ENCODE measurements at regions not wholly inside any gene's neighbourhood (a gene's known extent, or its start where the extent isn't known, plus 50 kb on each side); places are given as distances from the start of the nearest gene placed in this dataset.
"Not testable (repeated sequence)": the region's sequence is repeated elsewhere in the genome, so short reads cannot be mapped to it uniquely, and the experiment has no call there.

GRCh38 chr2:91558234-91558633 lies 2866.8 kb downstream of the RPIA start:
- H3K9ac ChIP-seq (ENCODE audit: low read depth in 1 of 3, low read length in 3 of 3); H3K36me3 ChIP-seq (ENCODE audit: control insufficient read depth in 3 of 3, insufficient read depth in 3 of 3, low read length in 3 of 3); H3K4me3 ChIP-seq (ENCODE audit: low read length in 3 of 3); H3K27ac ChIP-seq (ENCODE audit: low read depth, low read length); H3K4me1 ChIP-seq (ENCODE audit: control insufficient read depth in 3 of 3, insufficient read depth in 3 of 3, low read length in 3 of 3); H3K9me3 ChIP-seq (ENCODE audit: control insufficient read depth in 3 of 3, low read length in 3 of 3); H3K27me3 ChIP-seq (ENCODE audit: control insufficient read depth in 3 of 3, insufficient read depth in 3 of 3, low read length in 3 of 3): not testable (repeated sequence)

- not testable (repeated sequence) for H3K27me3 ChIP-seq (ENCODE audit: control insufficient read depth in 3 of 3, insufficient read depth in 3 of 3, low read length in 3 of 3); H3K4me1 ChIP-seq (ENCODE audit: control insufficient read depth in 3 of 3, insufficient read depth in 3 of 3, low read length in 3 of 3); H3K9ac ChIP-seq (ENCODE audit: low read depth in 1 of 3, low read length in 3 of 3); H3K4me3 ChIP-seq (ENCODE audit: low read length in 3 of 3); H3K36me3 ChIP-seq (ENCODE audit: control insufficient read depth in 3 of 3, insufficient read depth in 3 of 3, low read length in 3 of 3); H3K27ac ChIP-seq (ENCODE audit: low read depth, low read length); H3K9me3 ChIP-seq (ENCODE audit: control insufficient read depth in 3 of 3, low read length in 3 of 3)
These were observed 2867.8 kb downstream of the RPIA start for GRCh38 chr2:91559269-91559668.

GRCh38 chr2:91559886-91560614 lies 2868.6 kb downstream of the RPIA start:
- not testable (repeated sequence) for H3K36me3 ChIP-seq (ENCODE audit: control insufficient read depth in 3 of 3, insufficient read depth in 3 of 3, low read length in 3 of 3); H3K27me3 ChIP-seq (ENCODE audit: control insufficient read depth in 3 of 3, insufficient read depth in 3 of 3, low read length in 3 of 3); H3K4me1 ChIP-seq (ENCODE audit: control insufficient read depth in 3 of 3, insufficient read depth in 3 of 3, low read length in 3 of 3); H3K9ac ChIP-seq (ENCODE audit: low read depth in 1 of 3, low read length in 3 of 3); H3K27ac ChIP-seq (ENCODE audit: low read depth, low read length); H3K4me3 ChIP-seq (ENCODE audit: low read length in 3 of 3); H3K9me3 ChIP-seq (ENCODE audit: control insufficient read depth in 3 of 3, low read length in 3 of 3)

GRCh38 chr2:91562184-91562583 lies 2870.7 kb downstream of the RPIA start:
- not testable (repeated sequence) for H3K4me3 ChIP-seq (ENCODE audit: low read length in 3 of 3); H3K27ac ChIP-seq (ENCODE audit: low read depth, low read length); H3K36me3 ChIP-seq (ENCODE audit: control insufficient read depth in 3 of 3, insufficient read depth in 3 of 3, low read length in 3 of 3); H3K9ac ChIP-seq (ENCODE audit: low read depth in 1 of 3, low read length in 3 of 3); H3K27me3 ChIP-seq (ENCODE audit: control insufficient read depth in 3 of 3, insufficient read depth in 3 of 3, low read length in 3 of 3); H3K4me1 ChIP-seq (ENCODE audit: control insufficient read depth in 3 of 3, insufficient read depth in 3 of 3, low read length in 3 of 3); H3K9me3 ChIP-seq (ENCODE audit: control insufficient read depth in 3 of 3, low read length in 3 of 3)

GRCh38 chr2:91564700-91565099 lies 2873.2 kb downstream of the RPIA start:
- H3K9me3 ChIP-seq (ENCODE audit: control insufficient read depth in 3 of 3, low read length in 3 of 3); H3K27ac ChIP-seq (ENCODE audit: low read depth, low read length); H3K4me1 ChIP-seq (ENCODE audit: control insufficient read depth in 3 of 3, insufficient read depth in 3 of 3, low read length in 3 of 3); H3K36me3 ChIP-seq (ENCODE audit: control insufficient read depth in 3 of 3, insufficient read depth in 3 of 3, low read length in 3 of 3); H3K27me3 ChIP-seq (ENCODE audit: control insufficient read depth in 3 of 3, insufficient read depth in 3 of 3, low read length in 3 of 3); H3K4me3 ChIP-seq (ENCODE audit: low read length in 3 of 3); H3K9ac ChIP-seq (ENCODE audit: low read depth in 1 of 3, low read length in 3 of 3): not testable (repeated sequence)

- not testable (repeated sequence) for H3K4me3 ChIP-seq (ENCODE audit: low read length in 3 of 3); H3K9ac ChIP-seq (ENCODE audit: low read depth in 1 of 3, low read length in 3 of 3); H3K27ac ChIP-seq (ENCODE audit: low read depth, low read length); H3K9me3 ChIP-seq (ENCODE audit: control insufficient read depth in 3 of 3, low read length in 3 of 3); H3K36me3 ChIP-seq (ENCODE audit: control insufficient read depth in 3 of 3, insufficient read depth in 3 of 3, low read length in 3 of 3); H3K27me3 ChIP-seq (ENCODE audit: control insufficient read depth in 3 of 3, insufficient read depth in 3 of 3, low read length in 3 of 3); H3K4me1 ChIP-seq (ENCODE audit: control insufficient read depth in 3 of 3, insufficient read depth in 3 of 3, low read length in 3 of 3)
These were observed 2874.4 kb downstream of the RPIA start for GRCh38 chr2:91565689-91566430.

- H3K36me3 ChIP-seq (ENCODE audit: control insufficient read depth in 3 of 3, insufficient read depth in 3 of 3, low read length in 3 of 3); H3K27me3 ChIP-seq (ENCODE audit: control insufficient read depth in 3 of 3, insufficient read depth in 3 of 3, low read length in 3 of 3); H3K4me3 ChIP-seq (ENCODE audit: low read length in 3 of 3): not testable (repeated sequence)
These were observed 2875.1 kb downstream of the RPIA start for GRCh38 chr2:91566611-91567010.

GRCh38 chr2:91567546-91568335 lies 2876.3 kb downstream of the RPIA start:
- not testable (repeated sequence) for H3K36me3 ChIP-seq (ENCODE audit: control insufficient read depth in 3 of 3, insufficient read depth in 3 of 3, low read length in 3 of 3); H3K9me3 ChIP-seq (ENCODE audit: control insufficient read depth in 3 of 3, low read length in 3 of 3); H3K9ac ChIP-seq (ENCODE audit: low read depth in 1 of 3, low read length in 3 of 3); H3K27ac ChIP-seq (ENCODE audit: low read depth, low read length); H3K27me3 ChIP-seq (ENCODE audit: control insufficient read depth in 3 of 3, insufficient read depth in 3 of 3, low read length in 3 of 3); H3K4me1 ChIP-seq (ENCODE audit: control insufficient read depth in 3 of 3, insufficient read depth in 3 of 3, low read length in 3 of 3); H3K4me3 ChIP-seq (ENCODE audit: low read length in 3 of 3)

More at GRCh38 chr2:91566611-91567010, 2875.1 kb downstream of the RPIA start:
- not testable (repeated sequence) for H3K4me1 ChIP-seq (ENCODE audit: control insufficient read depth in 3 of 3, insufficient read depth in 3 of 3, low read length in 3 of 3); H3K9me3 ChIP-seq (ENCODE audit: control insufficient read depth in 3 of 3, low read length in 3 of 3); H3K27ac ChIP-seq (ENCODE audit: low read depth, low read length); H3K9ac ChIP-seq (ENCODE audit: low read depth in 1 of 3, low read length in 3 of 3)

GRCh38 chr2:91568391-91569338 lies 2877.2 kb downstream of the RPIA start:
- H3K9me3 ChIP-seq (ENCODE audit: control insufficient read depth in 3 of 3, low read length in 3 of 3), result not testable (repeated sequence)

More at GRCh38 chr2:91568391-91569338, 2877.2 kb downstream of the RPIA start:
- H3K4me3 ChIP-seq (ENCODE audit: low read length in 3 of 3); H3K4me1 ChIP-seq (ENCODE audit: control insufficient read depth in 3 of 3, insufficient read depth in 3 of 3, low read length in 3 of 3); H3K27ac ChIP-seq (ENCODE audit: low read depth, low read length); H3K36me3 ChIP-seq (ENCODE audit: control insufficient read depth in 3 of 3, insufficient read depth in 3 of 3, low read length in 3 of 3); H3K27me3 ChIP-seq (ENCODE audit: control insufficient read depth in 3 of 3, insufficient read depth in 3 of 3, low read length in 3 of 3); H3K9ac ChIP-seq (ENCODE audit: low read depth in 1 of 3, low read length in 3 of 3): not testable (repeated sequence)
